ENCODE measurements at regions not wholly inside any gene's neighbourhood (a gene's known extent, or its start where the extent isn't known, plus 50 kb on each side); places are given as distances from the start of the nearest gene placed in this dataset.

GRCh38 chr6:41469156-41470028, 76.8 kb upstream of the FOXP4 start:
- peaks cover 53% of the 10 kb centered on the region for H3K4me1 Mint-ChIP-seq
- Histone ChIP-seq H3K4me2 (peak overlapping the region; percentile 81), H3K4me1 (peaks cover 46% of the 10 kb centered on the region), H3K9me3 (ENCODE audit: low read depth) (no peaks in the 10 kb centered on the region), H3K4me3 (peak overlapping the region; percentile 43), H3K27me3 (peaks cover 76% of the 10 kb centered on the region), H3F3A (ENCODE audit: low read depth) (peaks cover 38% of the 10 kb centered on the region), H2AFZ (replicated peaks) (no peak overlapping the region), H3K36me3 (no peaks in the 10 kb centered on the region), H4K20me1 (ENCODE audit: low read depth) (peaks cover 4% of the 10 kb centered on the region), H3K27ac (no peak overlapping the region), H3K79me2 (ENCODE audit: low read depth) (no peaks in the 10 kb centered on the region), H3K9ac (no peak overlapping the region)
- H3K9me3 Mint-ChIP-seq, result no peaks in the 10 kb centered on the region
- no peak for TF ChIP-seq EZH2 (IDR thresholded peaks at IDR 0.05)
- no peak for TF ChIP-seq CTCF (IDR thresholded peaks at IDR 0.05)
- no peak for TF ChIP-seq EZH2phosphoT487 (IDR thresholded peaks at IDR 0.05)
- no peaks in the 10 kb centered on the region for H3K36me3 Mint-ChIP-seq
- peak; percentile 47 for DNase-seq (ENCODE audit: low spot score)
- H3K27me3 Mint-ChIP-seq (ENCODE audit: insufficient read depth, low read depth), result peaks cover 51% of the 10 kb centered on the region
- H3K4me3 Mint-ChIP-seq, result peak overlapping the region; percentile 71
- peak overlapping the region; percentile 83 for H3K27ac Mint-ChIP-seq

GRCh38 chr6:41470029-41470330, 76.2 kb upstream of the FOXP4 start:
- Mint-ChIP-seq H3K4me1 (peaks cover 53% of the 10 kb centered on the region), H3K27me3 (ENCODE audit: insufficient read depth, low read depth) (peaks cover 47% of the 10 kb centered on the region), H3K4me3 (peak overlapping the region; percentile 56), H3K27ac (peak overlapping the region; percentile 9), H3K9me3 (no peaks in the 10 kb centered on the region), H3K36me3 (no peaks in the 10 kb centered on the region)
- Histone ChIP-seq H3K36me3 (no peaks in the 10 kb centered on the region), H3K79me2 (ENCODE audit: low read depth) (no peaks in the 10 kb centered on the region), H3K4me3 (peak overlapping the region; percentile 43), H3K27ac (no peak overlapping the region), H3K9me3 (ENCODE audit: low read depth) (no peaks in the 10 kb centered on the region), H3K4me1 (peaks cover 46% of the 10 kb centered on the region), H3K9ac (no peak overlapping the region), H3K4me2 (peak overlapping the region; percentile 81), H3K27me3 (peaks cover 79% of the 10 kb centered on the region), H3F3A (ENCODE audit: low read depth) (peaks cover 38% of the 10 kb centered on the region), H4K20me1 (ENCODE audit: low read depth) (peaks cover 4% of the 10 kb centered on the region), H2AFZ (replicated peaks) (no peak overlapping the region)
- DNase-seq (ENCODE audit: low spot score), result peak; percentile 67
- no peak for TF ChIP-seq CTCF (IDR thresholded peaks at IDR 0.05)
- TF ChIP-seq EZH2 (IDR thresholded peaks at IDR 0.05), result no peak
- TF ChIP-seq EZH2phosphoT487 (IDR thresholded peaks at IDR 0.05), result no peak

GRCh38 chr6:41470331-41471063, 75.7 kb upstream of the FOXP4 start:
- Mint-ChIP-seq H3K36me3 (no peaks in the 10 kb centered on the region), H3K9me3 (no peaks in the 10 kb centered on the region), H3K27ac (peak overlapping the region; percentile 42), H3K4me1 (peaks cover 51% of the 10 kb centered on the region), H3K27me3 (ENCODE audit: insufficient read depth, low read depth) (peaks cover 50% of the 10 kb centered on the region), H3K4me3 (peak overlapping the region; percentile 56)
- TF ChIP-seq EZH2 (IDR thresholded peaks at IDR 0.05), result peak; percentile 86
- TF ChIP-seq EZH2phosphoT487 (IDR thresholded peaks at IDR 0.05), result peak; percentile 87
- no peak for TF ChIP-seq CTCF (IDR thresholded peaks at IDR 0.05)
- H3K4me1 ChIP-seq, result peaks cover 46% of the 10 kb centered on the region
- peaks cover 4% of the 10 kb centered on the region for H4K20me1 ChIP-seq (ENCODE audit: low read depth)
- H3K27ac ChIP-seq, result no peak overlapping the region
- peak overlapping the region; percentile 81 for H3K4me2 ChIP-seq
- peak; percentile 57 for DNase-seq (ENCODE audit: low spot score)
- no peaks in the 10 kb centered on the region for H3K36me3 ChIP-seq
- peak overlapping the region; percentile 43 for H3K4me3 ChIP-seq
- no peak overlapping the region for H2AFZ ChIP-seq (replicated peaks)
- no peaks in the 10 kb centered on the region for H3K9me3 ChIP-seq (ENCODE audit: low read depth)
- no peaks in the 10 kb centered on the region for H3K79me2 ChIP-seq (ENCODE audit: low read depth)
- peaks cover 38% of the 10 kb centered on the region for H3F3A ChIP-seq (ENCODE audit: low read depth)
- H3K27me3 ChIP-seq, result peaks cover 80% of the 10 kb centered on the region
- H3K9ac ChIP-seq, result no peak overlapping the region
